Activated naive CD4-positive, alpha-beta T cell treated with anti-CD3 and anti-CD28 coated beads for 36 hours (primary cell): ENCODE measurements at regions not wholly inside any gene's neighbourhood (a gene's known extent, or its start where the extent isn't known, plus 50 kb on each side); places are given as distances from the start of the nearest gene placed in this dataset.

Source experiments
- CTCF ChIA-PET: fragments of 350-600 bp; sonication (Branson Sonifier 250); formaldehyde crosslinking; loops from one replicate; lab custom pipeline; 2021; ENCODE audit warnings: antibody characterized with exemption; lab: Charles Lee
- DNase-seq: peaks from one replicate; pipeline ENCODE4 v3.0.0-alpha.2; 2020
- H3K27ac Mint-ChIP-seq: one replicate; pipeline ENCODE4 v1.8.0; 2021; ENCODE audit warnings: mild to moderate bottlenecking, mixed read lengths
- H3K27me3 Mint-ChIP-seq: one replicate; pipeline ENCODE4 v1.8.0; 2021; ENCODE audit warnings: low read depth, mixed read lengths
- H3K36me3 Mint-ChIP-seq: one replicate; pipeline ENCODE4 v1.8.0; 2021; ENCODE audit warnings: low read depth, mixed read lengths
- H3K4me1 Mint-ChIP-seq: one replicate; pipeline ENCODE4 v1.8.0; 2021; ENCODE audit warnings: low read depth, mixed read lengths
- H3K4me3 Mint-ChIP-seq: one replicate; pipeline ENCODE4 v1.8.0; 2021; ENCODE audit warnings: mild to moderate bottlenecking, moderate library complexity, mixed read lengths
- H3K9me3 Mint-ChIP-seq: one replicate; pipeline ENCODE4 v1.8.0; 2021; ENCODE audit warnings: mixed read lengths
- intact Hi-C: fragments of 100-400 bp; cut with micrococcal nuclease; formaldehyde crosslinking; loops from one replicate; pipeline ENCODE4 v1.15.1; 2023

DNA sequence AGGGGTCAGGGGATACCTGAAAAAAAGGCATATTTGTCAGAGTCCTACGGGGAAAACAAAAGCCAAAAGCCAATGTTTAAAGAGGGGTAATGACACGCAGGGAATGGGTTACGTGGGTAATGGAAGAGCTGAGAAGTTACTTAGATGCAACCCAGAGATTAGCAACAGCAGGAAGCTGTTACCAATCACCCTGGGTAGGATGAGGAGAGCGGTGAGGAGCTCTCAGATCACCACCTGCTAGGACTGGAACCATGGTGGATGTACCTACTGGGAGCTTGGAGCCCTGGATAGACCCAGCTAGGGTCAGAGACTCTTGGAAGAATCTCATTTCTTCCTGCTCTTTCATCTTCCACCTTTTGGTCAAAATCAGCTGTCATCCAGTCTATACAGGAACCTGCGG, 51.2 kb upstream of the RNF24 start:
- intact Hi-C loops: no loop called here
- no peaks in the 10 kb centered on the region for H3K36me3 Mint-ChIP-seq
- H3K27ac Mint-ChIP-seq: no peak overlapping the region
- CTCF ChIA-PET: interaction anchor here (0.9 kb wide), 1 partner anchor 18 kb away, joined by 3 read pairs; no protein-coding TSS in a partner anchor
- DNase-seq: no peak
- peaks cover 10% of the 10 kb centered on the region for H3K4me1 Mint-ChIP-seq
- H3K9me3 Mint-ChIP-seq: no peaks in the 10 kb centered on the region
- H3K27me3 Mint-ChIP-seq: no peaks in the 10 kb centered on the region
- no peak overlapping the region for H3K4me3 Mint-ChIP-seq

DNA sequence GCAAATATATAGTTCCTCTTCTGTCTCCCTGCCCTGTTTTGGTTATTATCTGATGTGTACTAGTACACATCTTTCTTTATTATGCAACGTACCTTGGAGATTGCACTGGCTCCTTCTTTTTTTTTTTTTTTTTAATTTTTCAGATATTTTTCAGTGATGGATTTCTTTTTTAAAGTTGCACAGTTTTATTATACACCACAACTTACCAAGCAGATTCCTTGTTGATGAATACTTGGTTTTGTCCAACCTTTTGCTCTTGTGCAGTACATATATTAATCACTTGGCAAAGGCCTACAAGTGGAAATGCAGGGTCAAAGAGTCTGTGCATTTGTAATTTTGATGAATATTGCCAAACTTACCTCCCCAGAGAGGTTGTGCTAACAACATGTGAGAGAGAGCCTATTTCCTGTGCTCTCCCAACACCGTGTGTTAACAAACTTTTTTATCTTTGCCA, 50.1 kb upstream of the RNF24 start:
- intact Hi-C loops: no loop called here
- Mint-ChIP-seq H3K36me3 (no peaks in the 10 kb centered on the region), H3K27ac (no peak overlapping the region), H3K27me3 (no peaks in the 10 kb centered on the region), H3K4me3 (no peak overlapping the region), H3K4me1 (peaks cover 10% of the 10 kb centered on the region), H3K9me3 (no peaks in the 10 kb centered on the region)
- no peak for DNase-seq
- CTCF ChIA-PET: no interaction called here
